ENCODE measurements at regions not wholly inside any gene's neighbourhood (a gene's known extent, or its start where the extent isn't known, plus 50 kb on each side); places are given as distances from the start of the nearest gene placed in this dataset.

DNA sequence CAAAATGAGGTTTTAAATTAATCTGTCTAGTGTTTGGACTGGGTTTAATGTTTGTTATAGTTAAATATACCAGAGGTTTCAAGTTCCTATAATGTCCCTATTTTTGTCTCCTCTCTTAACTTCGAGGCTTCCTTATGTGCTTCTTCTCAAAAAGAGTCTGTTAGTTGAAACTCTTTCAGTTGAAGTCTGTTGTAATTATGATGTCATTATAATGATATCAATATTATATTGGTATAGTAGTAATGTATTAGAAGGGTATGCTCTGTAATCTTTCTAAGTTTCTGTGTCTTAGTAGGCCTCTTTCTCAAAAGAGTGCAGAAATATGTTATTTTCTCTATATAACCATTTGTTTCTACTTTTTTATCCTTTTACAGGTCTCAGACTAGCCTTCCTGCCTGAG is 1148.0 kb downstream of the NSUN3 start:
- Histone ChIP-seq H3K36me3 (no peaks in the 10 kb centered on the region), H3K4me3 (no peak overlapping the region), H3K27ac (no peak overlapping the region), H3K4me1 (no peaks in the 10 kb centered on the region), H3K9me3 (no peaks in the 10 kb centered on the region), H3K27me3 (no peaks in the 10 kb centered on the region)
- no peak for TF ChIP-seq POLR2A (IDR thresholded peaks at IDR 0.05)
- TF ChIP-seq EP300 (IDR thresholded peaks at IDR 0.05): no peak
- TF ChIP-seq POLR2AphosphoS5 (IDR thresholded peaks at IDR 0.05): no peak
- TF ChIP-seq, protein P1, sequence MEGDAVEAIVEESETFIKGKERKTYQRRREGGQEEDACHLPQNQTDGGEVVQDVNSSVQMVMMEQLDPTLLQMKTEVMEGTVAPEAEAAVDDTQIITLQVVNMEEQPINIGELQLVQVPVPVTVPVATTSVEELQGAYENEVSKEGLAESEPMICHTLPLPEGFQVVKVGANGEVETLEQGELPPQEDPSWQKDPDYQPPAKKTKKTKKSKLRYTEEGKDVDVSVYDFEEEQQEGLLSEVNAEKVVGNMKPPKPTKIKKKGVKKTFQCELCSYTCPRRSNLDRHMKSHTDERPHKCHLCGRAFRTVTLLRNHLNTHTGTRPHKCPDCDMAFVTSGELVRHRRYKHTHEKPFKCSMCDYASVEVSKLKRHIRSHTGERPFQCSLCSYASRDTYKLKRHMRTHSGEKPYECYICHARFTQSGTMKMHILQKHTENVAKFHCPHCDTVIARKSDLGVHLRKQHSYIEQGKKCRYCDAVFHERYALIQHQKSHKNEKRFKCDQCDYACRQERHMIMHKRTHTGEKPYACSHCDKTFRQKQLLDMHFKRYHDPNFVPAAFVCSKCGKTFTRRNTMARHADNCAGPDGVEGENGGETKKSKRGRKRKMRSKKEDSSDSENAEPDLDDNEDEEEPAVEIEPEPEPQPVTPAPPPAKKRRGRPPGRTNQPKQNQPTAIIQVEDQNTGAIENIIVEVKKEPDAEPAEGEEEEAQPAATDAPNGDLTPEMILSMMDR (IDR thresholded peaks at IDR 0.05): no peak
- 56% methylated on average over 1 of the region's 1 CpG for WGBS
- DNase-seq (ENCODE audit: low spot score in 2 of 2): no peak

DNA sequence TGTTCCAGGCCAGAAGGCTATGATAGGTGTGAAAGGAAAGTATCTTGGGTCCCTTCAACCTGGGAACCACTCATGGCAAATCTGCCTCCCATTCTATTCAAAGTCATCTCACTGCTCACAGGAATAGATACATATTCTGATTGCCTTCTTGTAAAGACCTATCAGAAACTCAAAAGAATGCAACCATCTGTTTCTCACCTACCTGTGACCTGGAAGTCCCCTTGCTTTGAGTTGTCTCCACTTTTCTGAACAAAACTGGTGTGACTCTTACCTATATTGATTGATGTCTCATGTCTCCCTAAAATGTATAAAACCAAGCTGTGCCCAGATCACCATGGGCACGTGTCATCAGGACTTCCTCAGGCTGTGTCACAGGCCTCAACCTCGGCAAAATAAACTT is 1149.3 kb downstream of the NSUN3 start:
- TF ChIP-seq POLR2A (IDR thresholded peaks at IDR 0.05) (no peak), POLR2AphosphoS5 (IDR thresholded peaks at IDR 0.05) (no peak), EP300 (IDR thresholded peaks at IDR 0.05) (no peak)
- TF ChIP-seq, protein P1 (IDR thresholded peaks at IDR 0.05): no peak
- no peaks in the 10 kb centered on the region for H3K4me1 ChIP-seq
- DNase-seq (ENCODE audit: low spot score in 2 of 2): no peak
- H3K27ac ChIP-seq: no peak overlapping the region
- no peak overlapping the region for H3K4me3 ChIP-seq
- 80% methylated on average over 2 of the region's 2 CpGs for WGBS
- no peaks in the 10 kb centered on the region for H3K27me3 ChIP-seq
- no peaks in the 10 kb centered on the region for H3K36me3 ChIP-seq
- H3K9me3 ChIP-seq: no peaks in the 10 kb centered on the region

DNA sequence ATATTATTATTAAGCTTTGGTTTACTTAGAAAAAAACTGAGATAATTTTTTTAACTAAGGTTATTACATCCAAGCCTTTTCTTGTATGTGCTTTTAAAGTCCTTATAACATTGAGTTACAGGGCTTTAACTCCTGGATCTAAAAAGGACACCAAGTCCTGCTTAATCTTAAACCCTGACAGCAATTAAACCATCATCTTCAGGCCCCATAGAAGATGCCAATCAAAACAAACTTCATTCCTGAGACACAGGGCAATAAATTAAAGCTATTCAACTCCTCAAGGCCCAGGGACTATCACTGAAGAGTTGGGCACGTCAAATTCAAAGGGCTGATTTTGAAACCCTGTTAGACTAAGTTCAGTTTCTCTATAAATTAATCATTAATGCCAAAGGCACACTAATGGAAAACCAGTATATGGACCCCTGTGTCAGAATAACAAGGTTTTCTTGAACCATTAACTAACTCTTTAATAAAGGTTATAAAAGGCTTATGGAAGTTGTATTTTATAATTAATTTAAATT is 1152.6 kb downstream of the NSUN3 start:
- DNase-seq (ENCODE audit: low spot score in 2 of 2): no peak
- 88% methylated on average over 1 of the region's 1 CpG for WGBS
- TF ChIP-seq, protein P1 (IDR thresholded peaks at IDR 0.05): no peak
- TF ChIP-seq POLR2AphosphoS5 (IDR thresholded peaks at IDR 0.05): no peak
- TF ChIP-seq EP300 (IDR thresholded peaks at IDR 0.05): no peak
- TF ChIP-seq POLR2A (IDR thresholded peaks at IDR 0.05): no peak
- Histone ChIP-seq H3K4me3 (no peak overlapping the region), H3K27ac (no peak overlapping the region), H3K27me3 (no peaks in the 10 kb centered on the region), H3K9me3 (no peaks in the 10 kb centered on the region), H3K36me3 (no peaks in the 10 kb centered on the region), H3K4me1 (no peaks in the 10 kb centered on the region)

DNA sequence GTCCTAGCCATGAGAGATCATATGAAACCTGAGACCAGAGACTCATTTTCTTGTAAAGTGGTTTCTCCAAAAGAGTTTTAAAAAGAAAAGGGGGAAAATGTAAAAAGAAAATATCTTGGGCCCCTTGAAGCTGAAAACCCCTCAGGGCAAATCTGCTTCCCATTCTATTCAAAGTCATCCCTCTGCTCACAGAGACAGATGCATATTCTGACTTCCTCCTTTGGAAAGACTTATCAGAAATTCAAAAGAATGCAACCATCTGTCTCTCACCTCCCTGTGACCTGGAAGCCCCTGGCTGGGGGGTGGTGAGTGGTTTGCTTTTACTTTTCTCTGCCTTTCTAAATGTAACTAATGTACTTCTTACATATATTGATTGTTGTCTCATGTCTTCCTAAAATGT is 1154.8 kb downstream of the NSUN3 start:
- DNase-seq (ENCODE audit: low spot score in 2 of 2): no peak
- no peak overlapping the region for H3K27ac ChIP-seq
- no peaks in the 10 kb centered on the region for H3K9me3 ChIP-seq
- H3K4me1 ChIP-seq: no peaks in the 10 kb centered on the region
- no peaks in the 10 kb centered on the region for H3K27me3 ChIP-seq
- no peak overlapping the region for H3K4me3 ChIP-seq
- TF ChIP-seq POLR2A (IDR thresholded peaks at IDR 0.05): no peak
- TF ChIP-seq POLR2AphosphoS5 (IDR thresholded peaks at IDR 0.05): no peak
- TF ChIP-seq EP300 (IDR thresholded peaks at IDR 0.05): no peak
- TF ChIP-seq, protein P1 (IDR thresholded peaks at IDR 0.05): no peak
- H3K36me3 ChIP-seq: no peaks in the 10 kb centered on the region

DNA sequence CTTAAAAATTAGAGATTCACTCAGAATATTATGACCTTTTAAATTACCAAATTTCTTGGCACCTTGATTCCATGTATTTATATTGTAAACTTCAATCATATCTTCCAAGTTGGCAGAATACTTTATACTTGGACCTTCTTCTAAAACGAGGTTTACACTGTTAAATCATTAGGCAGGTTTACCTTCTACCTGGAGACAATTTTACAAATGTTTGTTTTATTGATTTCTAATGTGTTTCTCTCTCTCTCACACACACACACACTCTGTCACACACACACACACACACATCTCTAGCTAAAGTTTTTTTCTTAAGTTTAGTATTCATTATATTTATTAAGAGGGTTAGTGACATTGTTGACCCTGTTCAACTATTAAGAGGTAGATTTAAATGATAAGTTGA is 1155.6 kb downstream of the NSUN3 start:
- Histone ChIP-seq H3K27me3 (no peaks in the 10 kb centered on the region), H3K4me1 (no peaks in the 10 kb centered on the region), H3K4me3 (no peak overlapping the region), H3K9me3 (no peaks in the 10 kb centered on the region), H3K27ac (no peak overlapping the region), H3K36me3 (no peaks in the 10 kb centered on the region)
- 33% methylated on average over 1 of the region's 1 CpG for WGBS
- TF ChIP-seq EP300 (IDR thresholded peaks at IDR 0.05) (no peak), POLR2AphosphoS5 (IDR thresholded peaks at IDR 0.05) (no peak), POLR2A (IDR thresholded peaks at IDR 0.05) (no peak)
- TF ChIP-seq, protein P1 (IDR thresholded peaks at IDR 0.05): no peak
- DNase-seq (ENCODE audit: low spot score in 2 of 2): no peak
